Activated CD8-positive, alpha-beta T cell treated with anti-CD3 and anti-CD28 coated beads, Interleukin-2, amount 10 ng/mL, durations not matched to agents 7 days and 5 days (primary cell): ENCODE measurements at regions not wholly inside any gene's neighbourhood (a gene's known extent, or its start where the extent isn't known, plus 50 kb on each side); places are given as distances from the start of the nearest gene placed in this dataset.
A peak's percentile ranks its signal among the peaks of the same experiment; 100 is the strongest.
"Not testable (repeated sequence)": the region's sequence is repeated elsewhere in the genome, so short reads cannot be mapped to it uniquely, and the experiment has no call there.

Experiments used
- ATAC-seq: fragments of 150-1000 bp; cut with Tn5 transposase; one replicate; pipeline ENCODE4 v1.10.0; 2021; ENCODE audit warnings: moderate library complexity
- CTCF ChIA-PET: fragments of 350-600 bp; sonication (Branson Sonifier 250); formaldehyde crosslinking; loops from one replicate; lab custom pipeline; 2021; ENCODE audit warnings: antibody characterized with exemption; lab: Charles Lee
- POLR2A ChIA-PET: fragments of 350-600 bp; sonication (Branson Sonifier 250); formaldehyde crosslinking; loops from one replicate; lab custom pipeline; 2021; ENCODE audit warnings: antibody characterized with exemption; lab: Charles Lee
- DNase-seq: peaks from one replicate; pipeline ENCODE4 v3.0.0-alpha.2; 2020
- H3K27ac Mint-ChIP-seq: one replicate; pipeline ENCODE4 v1.8.0; 2021; ENCODE audit warnings: mild to moderate bottlenecking, mixed read lengths
- H3K27me3 Mint-ChIP-seq: one replicate; pipeline ENCODE4 v1.8.0; 2021; ENCODE audit warnings: low read depth, mixed read lengths
- H3K36me3 Mint-ChIP-seq: one replicate; pipeline ENCODE4 v1.8.0; 2021; ENCODE audit warnings: low read depth, mixed read lengths
- H3K4me1 Mint-ChIP-seq: one replicate; pipeline ENCODE4 v1.8.0; 2021; ENCODE audit warnings: low read depth, mixed read lengths
- H3K4me3 Mint-ChIP-seq: one replicate; pipeline ENCODE4 v1.8.0; 2021; ENCODE audit warnings: mild to moderate bottlenecking, mixed read lengths
- H3K9me3 Mint-ChIP-seq: one replicate; pipeline ENCODE4 v1.8.0; 2022; ENCODE audit warnings: mixed read lengths; ENCODE audit not compliant: insufficient read depth

DNA sequence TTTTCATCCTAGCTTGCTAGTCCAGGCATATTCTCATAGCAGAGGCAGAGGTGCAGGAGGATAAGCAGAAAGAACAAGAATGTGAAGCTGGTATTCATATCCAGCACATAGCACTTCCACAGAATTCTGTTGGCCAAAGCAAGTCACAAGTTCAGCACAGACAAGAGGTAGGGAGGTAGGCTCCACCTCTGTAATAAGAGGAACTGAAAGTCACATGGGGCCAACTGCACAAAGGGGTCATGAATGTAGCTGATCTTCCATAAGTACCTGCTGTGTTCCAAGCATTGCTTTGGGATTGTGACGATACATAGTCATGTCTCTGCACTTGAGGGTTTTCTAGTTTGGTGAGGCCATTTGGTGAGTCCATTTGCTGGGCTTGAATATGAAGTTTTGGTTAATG, 110.8 kb upstream of the MPHOSPH6 start:
- no peak overlapping the region for H3K4me3 Mint-ChIP-seq
- no peaks in the 10 kb centered on the region for H3K4me1 Mint-ChIP-seq
- DNase-seq: no peak
- ATAC-seq: no peak
- no peak overlapping the region for H3K27ac Mint-ChIP-seq
- H3K36me3 Mint-ChIP-seq: no peaks in the 10 kb centered on the region
- CTCF ChIA-PET: no interaction called here
- no peaks in the 10 kb centered on the region for H3K9me3 Mint-ChIP-seq
- H3K27me3 Mint-ChIP-seq: peaks cover 5% of the 10 kb centered on the region
- POLR2A ChIA-PET: no interaction called here

GRCh38 chr16:82275349-82275748, 105.3 kb upstream of the MPHOSPH6 start:
- H3K27me3 Mint-ChIP-seq, DNase-seq, H3K36me3 Mint-ChIP-seq, ATAC-seq, H3K9me3 Mint-ChIP-seq, H3K27ac Mint-ChIP-seq, H3K4me3 Mint-ChIP-seq, H3K4me1 Mint-ChIP-seq, POLR2A ChIA-PET: not testable (repeated sequence)
- CTCF ChIA-PET: interaction anchor here (4.0 kb wide), 1 partner anchor 12 kb away, joined by 27 read pairs; no protein-coding TSS in a partner anchor

- Mint-ChIP-seq H3K27me3 (peaks cover 8% of the 10 kb centered on the region), H3K4me1 (no peaks in the 10 kb centered on the region), H3K9me3 (no peaks in the 10 kb centered on the region), H3K36me3 (no peaks in the 10 kb centered on the region), H3K4me3 (no peak overlapping the region), H3K27ac (no peak overlapping the region)
- ATAC-seq (no peak), DNase-seq (no peak)
- ChIA-PET CTCF (interaction anchor here (0.9 to 4.0 kb wide), 2 partner anchors 8 to 185 kb away, joined by 4 to 27 read pairs; no protein-coding TSS in a partner anchor), POLR2A (no interaction called here)
Observed at GRCh38 chr16:82271636-82272035, 101.6 kb upstream of the MPHOSPH6 start.

DNA sequence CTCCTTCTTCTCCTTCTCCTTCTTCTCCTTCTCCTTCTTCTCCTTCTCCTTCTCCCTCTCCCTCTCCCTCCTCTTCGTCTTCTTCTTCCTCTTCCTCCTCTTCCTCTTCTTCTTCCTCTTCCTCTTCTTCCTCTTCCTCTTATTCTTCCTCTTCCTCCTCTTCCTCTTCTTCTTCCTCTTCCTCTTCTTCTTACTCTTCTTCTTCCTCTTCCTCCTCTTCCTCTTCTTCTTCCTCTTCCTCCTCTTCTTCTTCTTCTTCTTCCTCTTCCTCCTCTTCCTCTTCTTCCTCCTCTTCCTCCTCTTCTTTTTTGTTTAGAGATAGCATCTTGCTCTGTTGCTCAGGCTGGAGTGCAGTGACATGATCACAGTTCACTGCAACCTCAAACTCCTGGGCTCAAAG, 97.7 kb upstream of the MPHOSPH6 start:
- ATAC-seq, POLR2A ChIA-PET, DNase-seq, CTCF ChIA-PET, H3K36me3 Mint-ChIP-seq, H3K9me3 Mint-ChIP-seq, H3K4me1 Mint-ChIP-seq, H3K27ac Mint-ChIP-seq, H3K4me3 Mint-ChIP-seq: not testable (repeated sequence)
- H3K27me3 Mint-ChIP-seq: peaks cover 13% of the 10 kb centered on the region

DNA sequence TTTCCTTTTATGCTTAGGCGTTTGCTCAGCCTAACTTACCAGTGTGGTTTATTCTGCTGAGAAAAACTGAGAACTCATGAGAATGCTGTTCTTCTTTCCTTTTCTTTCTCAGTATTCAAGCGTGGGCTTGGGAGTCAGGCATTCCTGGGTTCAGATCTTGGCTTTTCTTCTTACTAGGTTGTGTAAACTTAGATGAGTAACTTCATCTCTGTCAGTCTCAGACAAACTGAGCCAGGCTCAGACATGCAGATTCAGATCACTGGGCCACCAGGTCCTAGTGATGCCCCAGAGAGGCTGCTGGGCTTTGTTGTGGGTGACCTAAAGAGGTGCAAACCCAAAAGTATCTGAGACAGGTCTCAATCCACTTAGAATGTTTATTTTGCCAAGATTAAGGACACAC, 95.8 kb upstream of the MPHOSPH6 start:
- Mint-ChIP-seq H3K27ac (no peak overlapping the region), H3K27me3 (peaks cover 14% of the 10 kb centered on the region), H3K36me3 (no peaks in the 10 kb centered on the region), H3K9me3 (peaks cover under 1% of the 10 kb centered on the region), H3K4me1 (no peaks in the 10 kb centered on the region), H3K4me3 (no peak overlapping the region)
- no peak for DNase-seq
- ChIA-PET POLR2A (no interaction called here), CTCF (interaction anchor here (1.6 to 3.7 kb wide), 3 partner anchors 36 to 949 kb away, joined by 3 to 18 read pairs (median 17); no protein-coding TSS in a partner anchor)
- no peak for ATAC-seq

- no peaks in the 10 kb centered on the region for H3K36me3 Mint-ChIP-seq
- ATAC-seq (no peak), DNase-seq (no peak)
- no peak overlapping the region for H3K4me3 Mint-ChIP-seq
- H3K27ac Mint-ChIP-seq: no peak overlapping the region
- ChIA-PET POLR2A (no interaction called here), CTCF (interaction anchor here (1.3 to 3.7 kb wide), 8 partner anchors 9 to 950 kb away, joined by 3 to 27 read pairs (median 8); no protein-coding TSS in a partner anchor)
- H3K27me3 Mint-ChIP-seq: peaks cover 13% of the 10 kb centered on the region
- H3K9me3 Mint-ChIP-seq: peaks cover 7% of the 10 kb centered on the region
- H3K4me1 Mint-ChIP-seq: no peaks in the 10 kb centered on the region
Observed at GRCh38 chr16:82264756-82265155, 94.7 kb upstream of the MPHOSPH6 start.

DNA sequence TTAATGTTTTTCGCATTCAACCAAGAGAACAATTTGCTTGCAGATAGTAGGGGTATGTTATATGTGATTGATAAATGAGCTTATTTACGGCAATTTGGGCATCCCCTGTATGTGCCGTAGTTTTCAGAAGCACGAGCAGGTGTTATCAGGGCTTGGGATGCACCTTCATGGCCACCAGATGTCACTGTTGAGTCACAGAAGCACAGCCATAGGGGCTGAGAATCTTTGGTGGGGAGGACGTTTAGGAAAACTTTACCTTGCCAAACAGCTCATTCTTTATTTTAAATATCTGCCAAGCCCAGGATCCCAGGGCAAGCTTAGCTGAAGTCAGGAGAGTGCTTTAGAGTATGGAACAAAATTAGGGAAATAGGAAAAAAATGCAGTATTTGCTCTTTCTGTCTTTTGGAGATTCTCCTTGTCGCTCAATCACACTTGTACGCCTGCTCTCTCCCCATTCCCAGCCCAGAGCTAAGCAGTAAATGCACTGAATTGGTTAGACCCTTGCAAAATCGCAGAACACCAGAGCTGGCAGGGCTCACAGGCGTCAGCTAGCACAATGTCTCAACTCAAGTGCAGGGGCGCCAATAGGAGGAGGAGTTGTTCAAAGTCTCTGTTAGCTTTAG, 93.6 kb upstream of the MPHOSPH6 start:
- DNase-seq (peak; percentile 69), ATAC-seq (peak; percentile 87)
- H3K9me3 Mint-ChIP-seq: peaks cover 7% of the 10 kb centered on the region
- ChIA-PET CTCF (interaction anchor here (0.6 to 3.7 kb wide), 30 partner anchors 9 to 1183 kb away, joined by 3 to 27 read pairs (median 4); no protein-coding TSS in a partner anchor), POLR2A (interaction anchor here (0.6 kb wide), 1 partner anchor 1598 kb away, joined by 4 read pairs; no protein-coding TSS in a partner anchor)
- no peaks in the 10 kb centered on the region for H3K36me3 Mint-ChIP-seq
- H3K27me3 Mint-ChIP-seq: peaks cover 6% of the 10 kb centered on the region
- no peak overlapping the region for H3K27ac Mint-ChIP-seq
- H3K4me1 Mint-ChIP-seq: no peaks in the 10 kb centered on the region
- H3K4me3 Mint-ChIP-seq: no peak overlapping the region

GRCh38 chr16:82262244-82262643, 92.2 kb upstream of the MPHOSPH6 start:
- ChIA-PET POLR2A (no interaction called here), CTCF (interaction anchor here (1.1 to 3.7 kb wide), 5 partner anchors 8 to 193 kb away, joined by 3 to 27 read pairs (median 9); no protein-coding TSS in a partner anchor)
- H3K27ac Mint-ChIP-seq: no peak overlapping the region
- H3K9me3 Mint-ChIP-seq: peaks cover 7% of the 10 kb centered on the region
- no peaks in the 10 kb centered on the region for H3K4me1 Mint-ChIP-seq
- H3K27me3 Mint-ChIP-seq: peaks cover 6% of the 10 kb centered on the region
- no peak for ATAC-seq
- no peaks in the 10 kb centered on the region for H3K36me3 Mint-ChIP-seq
- no peak overlapping the region for H3K4me3 Mint-ChIP-seq
- no peak for DNase-seq

DNA sequence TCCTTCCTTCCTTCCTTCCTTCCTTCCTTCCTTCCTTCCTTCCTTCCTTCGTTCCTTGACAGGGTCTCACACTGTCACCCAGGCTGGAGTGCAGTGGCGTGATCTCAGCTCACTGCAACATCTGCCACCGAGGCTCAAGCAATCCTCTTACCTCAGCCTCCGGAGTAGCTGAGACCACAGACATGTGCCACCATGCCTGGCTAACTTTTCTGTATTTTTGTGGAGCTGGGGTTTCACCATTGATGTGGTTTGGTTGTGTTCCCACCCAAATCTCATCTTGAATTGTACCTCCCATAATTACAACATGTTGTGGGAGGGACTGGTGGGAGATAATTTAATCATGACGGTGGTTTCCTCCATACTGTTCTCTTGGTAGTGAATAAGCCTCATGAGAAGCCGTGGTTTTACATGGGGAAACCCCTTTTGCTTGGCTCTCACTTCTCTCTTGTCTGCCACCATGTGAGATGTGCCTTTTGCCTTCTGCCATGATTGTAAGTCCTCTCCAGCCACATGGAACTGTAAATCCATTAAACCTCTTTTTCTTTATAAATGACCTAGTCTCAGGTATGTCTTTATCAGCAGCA, 90.3 kb upstream of the MPHOSPH6 start:
- H3K27me3 Mint-ChIP-seq: peaks cover 6% of the 10 kb centered on the region
- ChIA-PET POLR2A (no interaction called here), CTCF (no interaction called here)
- H3K9me3 Mint-ChIP-seq: peaks cover 7% of the 10 kb centered on the region
- no peaks in the 10 kb centered on the region for H3K36me3 Mint-ChIP-seq
- no peak overlapping the region for H3K27ac Mint-ChIP-seq
- H3K4me3 Mint-ChIP-seq: no peak overlapping the region
- no peak for DNase-seq
- no peaks in the 10 kb centered on the region for H3K4me1 Mint-ChIP-seq
- no peak for ATAC-seq

DNA sequence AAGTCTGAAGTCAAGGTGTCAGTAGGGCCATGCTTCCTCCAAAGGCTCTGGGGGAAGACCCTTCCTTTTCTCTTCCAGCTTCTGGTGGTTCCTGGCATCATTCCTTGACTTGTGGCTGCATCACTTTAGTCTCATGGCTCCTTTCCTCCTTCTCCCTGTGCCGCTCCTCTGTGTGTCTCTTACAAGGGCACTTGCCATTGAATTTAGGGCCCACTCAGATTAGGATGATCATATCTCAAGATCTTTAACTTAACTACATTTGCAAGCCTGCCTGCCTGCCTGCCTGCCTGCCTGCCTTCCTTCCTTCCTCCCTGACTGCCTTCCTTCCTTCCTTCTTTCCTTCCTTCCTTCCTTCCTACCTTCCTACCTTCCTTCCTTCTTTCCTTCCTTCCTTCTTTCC, 89.7 kb upstream of the MPHOSPH6 start:
- ChIA-PET POLR2A (no interaction called here), CTCF (no interaction called here)
- no peaks in the 10 kb centered on the region for H3K36me3 Mint-ChIP-seq
- DNase-seq (no peak), ATAC-seq (no peak)
- peaks cover 7% of the 10 kb centered on the region for H3K9me3 Mint-ChIP-seq
- peaks cover 8% of the 10 kb centered on the region for H3K27me3 Mint-ChIP-seq
- H3K4me1 Mint-ChIP-seq: no peaks in the 10 kb centered on the region
- no peak overlapping the region for H3K27ac Mint-ChIP-seq
- H3K4me3 Mint-ChIP-seq: no peak overlapping the region

DNA sequence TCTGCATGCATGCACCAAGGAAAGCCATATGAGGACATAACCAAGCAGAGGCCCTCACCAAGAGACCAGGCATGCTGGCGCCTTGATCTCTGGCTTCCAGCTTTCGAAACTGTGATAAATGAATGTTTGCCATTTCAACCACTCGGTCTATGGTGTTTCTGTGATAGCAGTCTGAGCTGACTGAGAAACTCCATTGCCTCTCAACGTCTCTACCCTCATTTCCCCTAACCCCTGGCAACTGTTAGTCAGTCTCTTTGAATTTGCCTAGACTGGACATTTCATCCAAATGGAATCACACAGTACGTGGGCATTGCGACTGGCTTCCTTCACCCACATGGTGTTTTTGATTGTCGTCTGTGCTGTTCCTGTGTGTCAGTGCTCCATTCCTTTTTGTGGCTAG, 88.0 kb upstream of the MPHOSPH6 start:
- POLR2A ChIA-PET: no interaction called here
- H3K4me1 Mint-ChIP-seq: no peaks in the 10 kb centered on the region
- CTCF ChIA-PET: no interaction called here
- ATAC-seq: no peak
- H3K4me3 Mint-ChIP-seq: no peak overlapping the region
- no peak for DNase-seq
- H3K36me3 Mint-ChIP-seq: no peaks in the 10 kb centered on the region
- no peak overlapping the region for H3K27ac Mint-ChIP-seq
- peaks cover 10% of the 10 kb centered on the region for H3K27me3 Mint-ChIP-seq
- H3K9me3 Mint-ChIP-seq: peaks cover 7% of the 10 kb centered on the region

- no peak overlapping the region for H3K4me3 Mint-ChIP-seq
- POLR2A ChIA-PET: no interaction called here
- H3K4me1 Mint-ChIP-seq: no peaks in the 10 kb centered on the region
- CTCF ChIA-PET: no interaction called here
- H3K9me3 Mint-ChIP-seq: no peaks in the 10 kb centered on the region
- no peak overlapping the region for H3K27ac Mint-ChIP-seq
- DNase-seq: no peak
- no peaks in the 10 kb centered on the region for H3K36me3 Mint-ChIP-seq
- peaks cover 11% of the 10 kb centered on the region for H3K27me3 Mint-ChIP-seq
- ATAC-seq: no peak
Observed at GRCh38 chr16:82252582-82252981, 82.6 kb upstream of the MPHOSPH6 start.
